ENCODE measurements at regions not wholly inside any gene's neighbourhood (a gene's known extent, or its start where the extent isn't known, plus 50 kb on each side); places are given as distances from the start of the nearest gene placed in this dataset.

DNA sequence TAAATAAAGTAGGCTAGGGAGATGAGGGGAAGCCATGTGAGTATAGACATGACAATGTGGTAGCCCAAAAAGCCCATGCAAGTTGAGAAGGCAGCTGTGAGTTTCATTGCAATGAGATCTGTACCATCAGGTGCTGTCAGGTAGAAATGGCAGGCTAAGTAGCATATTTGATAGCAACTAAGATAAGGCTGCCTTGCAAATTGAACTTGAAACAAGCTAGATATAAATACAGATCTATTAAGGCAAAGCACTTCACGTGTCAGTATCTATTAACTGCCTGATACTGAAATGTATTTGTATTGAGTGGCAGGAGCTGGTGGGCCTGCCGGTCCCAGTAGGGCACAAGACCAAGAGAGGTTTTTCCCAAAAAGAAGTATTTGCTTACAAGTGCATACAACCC lies 419.9 kb downstream of the TDRD15 start:
- DNase-seq = no peak

DNA sequence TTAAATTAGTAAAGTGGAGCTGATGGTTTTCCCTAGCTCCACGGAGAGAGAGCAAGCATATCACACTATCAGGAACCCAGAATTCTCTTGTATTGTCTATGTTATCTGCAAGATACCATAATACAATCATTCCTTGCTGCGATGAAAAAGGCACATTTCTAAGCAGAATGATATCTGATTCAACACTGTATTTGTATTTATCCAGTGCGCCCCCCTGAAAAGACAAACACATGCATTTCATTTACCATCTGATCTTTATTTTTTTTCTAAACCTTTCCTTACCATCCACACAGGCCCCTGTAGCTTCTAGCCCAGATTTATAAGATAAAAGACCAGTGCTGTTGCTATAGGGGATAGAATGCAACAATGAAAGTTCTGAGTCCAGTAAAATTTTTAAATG lies 420.6 kb downstream of the TDRD15 start:
- no peak for DNase-seq

DNA sequence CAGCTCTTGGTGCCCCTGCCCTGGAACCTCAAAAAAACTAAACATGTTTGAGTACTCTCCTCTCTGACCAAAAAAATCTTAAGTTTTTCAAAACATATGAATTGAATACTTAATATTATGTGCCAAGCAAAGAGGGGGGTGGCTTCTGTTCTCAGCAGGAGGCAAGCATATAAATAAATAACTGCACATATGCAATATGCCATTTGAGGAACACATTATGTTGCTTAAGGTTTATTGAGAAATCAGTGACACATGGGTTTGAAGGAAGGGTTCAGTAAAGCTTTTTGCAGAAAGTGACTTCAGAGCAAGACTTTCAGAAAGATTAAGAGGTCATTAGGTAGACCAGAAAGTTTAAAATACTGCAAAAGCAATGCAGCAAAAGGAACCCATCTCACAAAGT lies 429.2 kb downstream of the TDRD15 start:
- DNase-seq = no peak

DNA sequence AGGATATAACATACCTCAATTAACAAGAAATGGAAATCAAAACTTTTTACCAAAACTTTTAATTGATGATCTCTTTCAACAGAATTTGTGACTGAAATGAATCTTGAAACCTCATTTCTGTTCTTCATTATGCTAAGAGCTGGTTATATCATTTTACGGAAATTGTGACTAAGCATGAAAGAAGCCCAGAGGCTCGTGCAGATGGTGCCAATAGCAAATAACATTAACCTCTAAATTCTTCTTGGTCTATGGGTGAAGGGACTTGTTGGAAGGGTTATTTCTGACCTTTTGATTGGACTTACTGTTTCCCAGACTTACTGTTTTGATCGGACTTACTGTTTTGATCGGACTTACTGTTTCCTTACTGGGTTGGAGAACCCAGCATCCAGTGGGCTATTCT lies 435.6 kb downstream of the TDRD15 start:
- DNase-seq = no peak

DNA sequence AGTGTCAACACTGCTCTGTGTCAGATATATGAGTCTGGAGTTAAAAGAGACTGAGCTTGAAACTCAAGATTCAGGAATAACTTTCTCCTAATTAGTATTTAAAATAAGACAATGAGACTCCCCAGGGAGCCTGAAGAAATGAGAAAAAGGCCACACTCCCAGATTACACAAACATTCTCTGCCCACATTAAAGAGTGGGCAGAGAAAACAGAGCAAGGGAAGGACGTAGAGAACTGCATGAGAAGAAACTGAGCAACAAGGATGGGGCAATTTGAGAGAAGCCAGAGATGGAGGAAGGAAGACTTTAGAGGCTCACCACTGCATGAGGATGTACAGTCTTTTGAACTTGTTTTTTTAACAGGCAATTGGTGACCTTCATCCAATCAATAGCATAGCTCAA lies 438.2 kb downstream of the TDRD15 start:
- DNase-seq = no peak

DNA sequence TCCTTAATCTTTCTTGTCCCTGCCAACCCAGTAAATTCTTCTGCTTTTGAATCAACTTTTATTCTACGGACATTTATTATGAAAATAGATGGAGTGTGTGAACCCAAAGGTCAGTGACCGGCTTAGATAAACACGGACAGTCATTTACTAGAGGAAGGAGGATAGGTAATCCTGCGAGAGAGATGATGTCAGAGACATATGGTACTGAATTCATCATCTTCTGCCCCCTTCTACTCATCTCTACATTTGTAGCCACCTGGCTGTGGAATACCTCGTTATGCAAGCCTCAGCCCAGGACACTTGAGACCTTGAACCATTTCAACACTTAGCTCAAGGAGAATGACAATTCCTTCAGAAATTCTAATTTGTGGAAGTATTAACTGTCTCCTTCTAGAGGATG lies 443.6 kb downstream of the TDRD15 start:
- no peak for DNase-seq

DNA sequence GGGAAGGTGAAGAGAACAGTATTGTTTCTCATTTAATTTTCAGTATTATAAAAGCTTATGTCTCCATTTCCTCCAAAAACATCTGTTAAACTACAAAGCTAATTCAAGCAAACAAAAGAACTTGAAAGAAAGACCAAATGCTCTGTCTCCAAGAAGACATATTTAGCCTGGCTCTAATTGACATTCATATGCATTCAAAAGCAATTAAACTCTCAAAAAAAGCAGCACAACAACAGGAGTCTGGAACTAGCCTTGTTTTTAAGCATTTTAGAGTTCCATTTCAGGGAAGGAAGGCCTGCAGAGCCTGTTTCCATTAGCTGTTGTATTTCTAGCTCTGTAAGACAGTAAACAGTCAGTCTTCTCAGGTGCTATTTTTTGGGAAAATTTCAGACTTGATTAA lies 447.9 kb downstream of the TDRD15 start:
- DNase-seq = no peak

DNA sequence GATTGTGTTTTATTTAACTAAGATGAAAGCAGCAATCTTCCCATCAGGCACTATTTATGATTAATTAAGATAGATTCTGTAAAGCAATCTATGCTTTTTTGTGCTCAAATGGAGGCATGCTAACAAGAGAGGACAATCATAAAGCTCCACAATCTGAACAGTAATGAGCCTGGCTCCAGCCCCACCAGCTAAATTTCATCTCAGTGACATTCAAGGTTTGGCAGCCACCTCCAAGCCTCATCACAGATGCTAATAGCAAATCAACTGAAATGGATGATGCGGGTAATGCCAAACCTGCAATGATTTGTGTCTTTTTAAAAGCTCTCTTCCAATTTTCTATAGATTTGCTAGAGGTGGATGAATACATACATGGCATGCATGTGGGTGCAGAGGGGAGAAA lies 456.6 kb downstream of the TDRD15 start:
- no peak for DNase-seq

DNA sequence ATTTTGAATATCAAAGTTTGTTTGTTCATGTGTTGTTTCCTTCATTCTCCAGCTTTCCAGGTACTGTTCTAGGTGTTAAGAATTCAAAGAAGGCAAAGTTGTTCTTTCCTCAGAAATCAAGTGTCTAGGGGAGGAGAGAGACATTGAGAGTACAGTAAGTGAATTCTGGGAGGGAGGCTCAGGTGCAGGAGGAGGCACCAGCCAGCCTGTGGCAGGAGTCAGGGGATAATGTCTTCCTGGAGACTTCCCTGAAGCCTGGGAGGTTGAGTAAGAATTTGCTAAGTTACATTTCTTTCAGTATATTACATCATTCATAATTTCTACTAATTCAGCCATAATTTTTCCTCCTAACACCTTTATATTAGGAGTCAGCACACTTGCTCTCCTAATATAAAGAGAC lies 462.1 kb downstream of the TDRD15 start:
- no peak for DNase-seq

DNA sequence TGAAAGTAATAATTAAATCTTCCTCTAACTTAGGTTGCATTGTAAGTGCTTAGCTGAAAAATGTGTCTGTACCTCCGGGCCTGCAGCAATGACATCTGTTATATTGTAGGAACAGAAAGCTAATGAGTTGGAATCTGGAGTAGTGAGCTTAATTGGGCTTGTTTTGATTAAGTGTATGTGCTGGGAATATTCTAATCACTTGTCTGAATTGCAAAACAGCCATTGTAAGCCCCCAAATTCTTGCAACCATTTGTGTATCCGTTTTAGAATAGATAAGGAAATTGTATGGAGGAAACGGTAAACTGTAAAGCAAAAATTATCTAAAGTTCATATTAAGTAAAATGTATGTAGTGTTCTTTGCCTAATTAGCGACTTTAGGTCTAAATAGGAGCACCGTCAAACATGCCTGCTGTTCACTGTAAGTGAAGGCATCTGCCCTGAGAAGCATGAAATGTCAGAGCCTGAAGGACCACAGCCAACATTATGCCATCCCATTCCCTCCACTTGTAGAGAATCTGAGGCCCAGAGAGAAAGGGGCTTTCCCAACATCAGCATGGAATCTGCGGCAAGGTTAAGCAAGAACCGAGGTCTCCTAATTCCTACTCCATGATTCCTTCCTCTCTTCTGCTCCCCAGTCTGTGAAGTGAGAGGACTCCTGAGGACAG lies 466.4 kb downstream of the TDRD15 start:
- no peak for DNase-seq

DNA sequence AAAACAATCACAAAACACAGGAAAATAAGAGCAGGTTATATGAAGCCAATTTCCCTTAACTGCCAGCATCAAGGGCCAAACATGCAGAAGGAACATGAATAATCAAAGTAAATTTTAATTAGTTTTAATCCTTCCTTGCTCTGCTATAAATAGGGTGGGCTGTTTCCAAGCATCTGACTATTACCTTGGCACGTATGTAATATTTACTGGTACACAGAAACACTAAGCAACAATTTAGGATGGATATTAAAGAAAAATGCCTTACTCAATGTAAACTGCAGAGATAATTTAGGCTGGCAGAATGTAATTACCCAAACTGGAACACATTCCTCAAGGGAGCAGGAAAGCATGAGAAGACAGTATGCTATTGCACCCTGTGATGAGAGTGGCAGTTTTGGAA lies 468.2 kb downstream of the TDRD15 start:
- no peak for DNase-seq

DNA sequence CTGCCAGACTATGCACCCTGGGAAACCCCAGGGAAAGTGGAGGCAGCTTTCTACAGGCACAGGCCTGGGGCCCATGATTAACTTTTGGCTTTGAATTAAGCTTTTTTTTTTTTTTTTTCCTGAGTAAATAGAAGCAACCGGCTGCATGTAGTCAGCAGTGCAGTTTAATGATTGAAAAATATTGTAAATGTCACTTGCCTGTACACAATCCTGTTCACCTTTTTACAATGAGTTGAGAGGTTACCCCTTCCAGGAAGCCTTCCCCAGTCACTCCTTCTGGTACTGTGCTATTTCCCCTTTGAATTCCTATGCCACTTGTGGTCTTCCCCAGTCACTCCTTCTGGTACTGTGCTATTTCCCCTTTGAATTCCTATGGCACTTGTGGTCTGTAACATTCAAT lies 475.6 kb downstream of the TDRD15 start:
- DNase-seq = no peak

DNA sequence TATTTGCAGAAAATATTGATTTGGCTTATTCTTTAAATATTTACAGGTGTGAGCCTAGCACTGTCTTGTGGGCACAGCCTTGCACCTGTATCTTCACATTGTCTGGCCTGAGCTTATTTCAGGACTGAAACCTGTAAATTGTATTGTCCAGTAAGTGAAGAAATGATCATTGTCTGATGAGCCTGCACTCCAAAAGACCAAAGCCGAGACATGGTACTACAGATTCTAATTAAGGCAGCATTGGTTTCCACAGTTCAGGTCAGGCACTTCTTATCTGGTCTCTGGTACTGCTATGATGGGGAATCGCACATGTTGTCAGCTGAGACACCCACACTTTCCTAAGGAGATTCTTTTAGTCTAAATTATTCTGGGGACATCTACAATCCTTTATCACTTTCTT lies 479.0 kb downstream of the TDRD15 start:
- no peak for DNase-seq

DNA sequence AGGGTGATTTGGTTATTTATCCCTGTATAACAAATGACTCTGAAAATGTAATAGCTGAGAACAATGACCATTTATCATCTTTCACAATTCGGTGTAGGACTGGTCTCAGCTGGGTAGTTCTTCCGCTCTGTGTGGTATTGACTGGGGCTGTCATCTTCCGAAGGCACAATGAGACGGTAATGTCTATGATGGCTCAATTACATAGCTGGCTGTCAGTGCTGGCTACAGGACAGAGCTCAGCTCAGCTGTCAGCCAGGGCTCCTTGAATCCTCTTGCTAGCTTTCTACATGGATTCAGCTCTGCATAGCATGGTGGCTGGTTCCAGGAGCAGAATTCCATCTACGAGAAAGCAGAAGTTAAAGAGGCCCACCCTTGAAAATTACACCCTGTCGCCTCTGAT lies 483.8 kb downstream of the TDRD15 start:
- DNase-seq = no peak

DNA sequence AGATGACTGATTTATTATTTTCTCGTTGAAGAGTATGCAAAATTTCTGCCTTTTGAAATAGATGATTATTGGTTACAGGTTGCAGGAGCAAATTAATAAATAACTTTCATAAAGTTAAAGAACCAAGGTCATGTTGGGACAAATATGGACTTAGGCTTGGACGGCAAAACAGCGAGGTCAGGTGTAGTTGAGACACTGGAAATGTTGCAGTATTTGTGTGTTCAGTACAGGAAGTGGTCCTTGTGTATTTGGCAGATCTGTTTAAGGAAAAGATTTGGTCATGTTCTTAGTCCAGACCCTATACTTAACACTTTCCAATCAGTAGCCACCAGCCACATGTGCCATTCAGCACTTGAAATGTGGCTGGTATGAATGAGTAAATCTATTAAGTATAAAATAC lies 486.5 kb downstream of the TDRD15 start:
- no peak for DNase-seq

DNA sequence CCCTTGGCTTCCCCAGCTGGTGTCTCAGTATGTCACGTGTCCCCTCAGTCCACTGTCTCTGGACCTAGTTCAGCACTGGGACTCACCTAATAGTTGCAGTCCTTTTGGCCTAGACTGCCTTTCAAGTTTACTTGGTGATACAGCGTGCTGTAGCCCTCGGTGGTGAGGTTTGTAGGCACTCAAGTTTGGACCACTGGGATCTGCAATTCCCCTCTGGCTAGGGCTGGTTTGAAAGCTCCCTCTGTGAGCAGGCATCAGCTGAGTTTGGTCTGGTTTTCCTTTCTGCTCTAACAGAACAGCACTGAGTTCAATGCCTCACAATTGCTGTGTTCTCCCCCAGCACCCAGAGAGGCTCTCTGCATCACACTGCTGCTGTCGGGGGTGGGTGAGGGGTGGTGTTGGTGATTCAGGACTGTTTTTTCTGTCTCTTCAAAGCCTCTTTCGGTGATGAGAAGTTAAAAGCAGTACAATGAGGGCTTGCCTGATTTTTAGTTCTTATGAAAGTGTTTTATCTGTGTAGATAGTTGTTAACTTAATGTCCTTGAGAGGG lies 494.2 kb downstream of the TDRD15 start:
- DNase-seq = no peak

DNA sequence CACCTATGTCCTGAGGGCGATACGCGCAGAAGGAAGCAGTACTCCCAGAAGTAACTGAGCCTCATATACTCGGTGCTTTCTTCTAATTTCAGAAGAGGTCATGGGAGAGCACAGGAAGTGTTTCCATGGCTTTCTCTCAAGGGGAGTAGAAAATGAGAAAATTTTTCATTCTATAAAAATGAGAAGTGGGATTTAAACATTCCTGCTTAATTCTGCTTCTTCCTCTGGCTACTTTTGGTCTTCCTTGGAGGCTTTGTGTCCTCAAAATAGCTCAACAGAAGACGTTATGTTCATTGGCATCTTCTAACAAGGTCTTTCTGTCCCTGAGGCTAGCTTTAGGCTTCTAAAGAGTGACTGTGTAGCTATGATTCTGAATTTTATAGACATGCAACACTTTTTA lies 497.0 kb downstream of the TDRD15 start:
- DNase-seq = no peak

DNA sequence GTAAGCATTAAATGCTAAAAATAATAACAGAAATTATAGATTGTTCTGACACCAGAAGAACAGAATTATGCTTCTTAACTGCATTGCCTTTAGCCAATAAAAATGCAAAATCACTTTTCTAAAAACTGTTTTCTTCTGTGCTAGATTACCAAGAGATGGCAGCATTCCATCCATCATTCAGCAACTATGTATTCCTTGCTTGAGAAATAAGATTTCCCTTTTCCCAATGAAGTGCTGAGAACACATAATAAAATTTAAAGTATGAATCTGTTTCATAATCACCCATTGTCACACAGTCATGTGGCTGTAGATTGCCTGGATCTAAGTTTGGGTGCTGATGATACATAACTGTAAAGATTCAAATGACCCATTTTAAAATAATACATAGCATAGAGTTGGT lies 504.2 kb downstream of the TDRD15 start:
- no peak for DNase-seq

DNA sequence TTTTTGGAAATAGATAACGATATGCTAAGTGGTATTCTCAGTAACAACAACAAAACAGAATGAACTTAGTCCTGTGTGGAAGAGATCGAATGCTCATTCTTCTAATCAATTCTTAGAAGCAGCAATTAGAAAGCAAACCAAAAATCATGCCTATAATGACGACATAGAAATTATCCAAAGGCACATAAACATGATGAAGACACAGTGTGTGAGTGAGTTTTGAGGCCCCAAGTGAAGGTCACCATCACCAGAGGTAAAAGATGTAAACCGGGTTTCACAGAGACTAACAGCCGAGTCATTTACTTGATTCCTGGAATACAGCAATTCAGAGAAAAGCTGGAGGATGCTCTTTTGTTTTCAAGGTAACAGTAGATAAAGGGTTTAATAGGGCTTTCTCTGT lies 509.2 kb downstream of the TDRD15 start:
- DNase-seq = no peak

DNA sequence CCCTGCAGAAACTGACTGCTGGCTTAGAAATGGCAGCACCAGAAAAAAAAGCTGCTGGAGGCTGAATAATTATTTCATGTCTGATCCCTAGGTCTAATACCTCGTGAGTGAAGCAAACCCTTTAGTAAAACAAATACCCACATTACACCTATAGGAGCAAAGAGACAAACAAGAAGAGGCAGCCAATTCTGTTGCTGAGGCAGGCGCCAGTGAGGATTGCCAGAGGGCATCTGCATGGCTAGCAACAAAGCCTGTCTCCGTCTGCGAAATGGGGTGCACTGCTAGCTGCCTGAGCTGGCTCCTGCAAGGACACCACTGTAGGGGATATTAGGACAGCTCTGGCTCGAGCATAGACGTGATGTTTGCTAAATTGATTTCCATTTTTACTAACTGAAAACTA lies 509.7 kb downstream of the TDRD15 start:
- DNase-seq = no peak

DNA sequence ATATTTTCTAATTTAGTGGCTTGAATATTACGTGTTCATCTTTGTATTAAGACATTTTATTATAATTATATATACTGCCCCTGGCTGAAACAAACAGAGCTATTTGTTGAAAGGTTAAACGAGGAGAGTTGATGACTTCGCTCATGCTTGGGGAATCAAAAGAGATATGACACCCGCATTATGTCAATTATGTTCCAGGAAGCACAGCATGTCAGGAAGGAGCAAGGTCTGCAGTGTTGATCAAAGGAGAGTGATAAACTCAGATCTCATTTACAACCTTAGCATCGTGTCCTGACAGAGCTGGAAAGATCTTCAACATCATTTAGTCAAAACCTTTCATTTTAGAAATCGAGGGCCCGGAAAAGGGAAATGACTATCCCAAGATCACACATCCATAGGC lies 510.1 kb downstream of the TDRD15 start:
- DNase-seq = no peak

DNA sequence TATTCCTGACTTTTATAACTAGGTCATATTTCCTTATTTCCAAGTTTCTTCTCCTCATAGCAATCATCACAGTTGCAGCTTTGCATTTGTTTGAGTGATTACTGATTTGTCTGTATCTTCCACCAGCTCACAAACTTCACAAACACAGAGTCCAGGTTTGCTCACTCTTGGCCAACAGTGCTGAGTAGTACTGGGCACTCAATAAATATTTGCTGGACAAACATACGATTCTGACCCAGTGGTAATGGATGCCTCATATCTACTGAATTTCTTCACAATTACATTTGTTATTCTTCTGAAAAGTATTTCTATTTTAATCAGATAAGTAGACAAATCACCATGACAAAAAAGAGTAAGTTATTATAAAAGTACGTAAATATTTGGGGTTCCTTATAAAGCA lies 516.3 kb downstream of the TDRD15 start:
- no peak for DNase-seq

DNA sequence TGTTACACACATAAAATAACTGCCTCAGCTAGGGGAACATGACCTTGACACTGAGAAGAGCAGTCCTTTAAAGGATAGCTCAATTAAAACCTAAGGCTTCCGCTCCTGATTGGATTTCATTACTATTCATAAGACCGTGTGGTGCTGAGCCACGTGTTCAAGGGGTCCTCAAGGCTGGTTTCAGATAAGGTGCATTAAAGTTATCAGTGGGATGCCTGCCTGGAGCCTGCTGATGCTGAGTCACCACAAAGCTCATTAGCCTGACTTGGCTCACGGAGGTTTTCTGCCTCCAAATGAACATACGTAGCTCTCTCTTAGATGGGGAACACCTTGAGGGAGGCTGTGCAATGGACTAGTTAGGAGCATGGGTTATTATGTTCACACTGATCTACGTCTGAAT lies 518.9 kb downstream of the TDRD15 start:
- DNase-seq = no peak

DNA sequence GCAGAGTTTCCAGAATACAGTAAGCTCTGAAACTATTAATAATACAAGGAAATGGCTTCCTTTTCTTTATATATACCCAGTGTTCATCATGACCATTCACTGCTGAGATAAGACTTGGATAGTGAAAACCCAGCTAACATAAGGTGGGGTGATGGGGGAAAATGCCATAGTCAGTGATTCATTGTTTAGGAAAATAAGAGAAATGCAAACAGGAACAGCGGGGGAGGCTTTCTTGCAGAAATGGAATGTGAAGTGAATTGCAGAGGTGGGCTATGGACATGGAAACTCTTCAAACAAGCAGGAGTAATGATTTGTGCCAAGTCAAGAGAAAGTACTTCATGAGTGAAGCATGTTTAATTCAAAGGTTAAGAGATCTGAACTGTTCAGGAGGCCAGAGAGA lies 519.4 kb downstream of the TDRD15 start:
- DNase-seq = no peak

DNA sequence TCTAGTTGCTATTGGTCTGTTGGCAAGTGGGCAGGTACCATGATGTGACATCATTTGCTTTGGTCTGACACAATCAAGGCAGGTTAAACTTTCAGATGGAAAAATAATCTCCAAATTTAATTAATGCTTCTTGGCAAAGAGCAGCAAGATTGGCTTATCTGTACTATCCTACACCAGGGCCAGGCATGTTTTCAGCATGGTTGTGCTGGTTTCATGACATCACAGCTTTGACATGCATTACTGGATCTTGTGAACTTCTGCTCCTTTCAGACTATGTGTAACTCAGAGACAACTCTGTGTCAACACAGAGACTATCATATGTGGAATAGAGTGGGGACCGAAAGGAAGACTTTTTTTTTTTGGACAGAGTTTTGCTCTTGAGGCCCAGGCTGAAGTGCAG lies 520.5 kb downstream of the TDRD15 start:
- DNase-seq = no peak

DNA sequence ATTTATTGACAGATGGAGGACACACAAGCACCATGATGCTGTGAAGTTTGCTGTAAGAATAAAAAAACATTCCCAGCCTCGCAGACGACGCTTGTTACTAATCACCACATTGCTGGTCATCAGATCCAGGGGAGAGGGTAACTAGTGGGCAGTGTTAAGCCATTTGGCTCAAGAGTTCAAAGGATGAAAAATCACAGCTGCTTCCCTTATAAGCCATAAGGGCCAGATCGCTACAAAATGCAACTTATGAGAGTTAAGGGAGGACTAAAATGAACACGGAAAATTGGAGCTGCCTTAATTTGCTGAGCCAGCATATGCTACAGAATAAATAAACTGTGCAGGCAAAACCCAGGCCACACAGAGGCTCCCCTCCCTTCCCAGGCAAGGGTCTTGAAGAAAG lies 522.6 kb downstream of the TDRD15 start:
- DNase-seq = no peak
